Central memory CD4-positive, alpha-beta T cell (primary cell): ENCODE measurements at regions not wholly inside any gene's neighbourhood (a gene's known extent, or its start where the extent isn't known, plus 50 kb on each side); places are given as distances from the start of the nearest gene placed in this dataset.

Experiments used
- DNase-seq: peaks from one replicate; pipeline ENCODE4 v3.0.0; 2022

GRCh38 chr9:89774858-89775370 is 170.1 kb downstream of the GADD45G start:
- no peak for DNase-seq

- no peak for DNase-seq
Measured at GRCh38 chr9:89775641-89776040, 170.8 kb downstream of the GADD45G start.

- no peak for DNase-seq
Measured at GRCh38 chr9:89776795-89777525, 172.1 kb downstream of the GADD45G start.

GRCh38 chr9:89777544-89777943 is 172.7 kb downstream of the GADD45G start:
- no peak for DNase-seq

GRCh38 chr9:89778100-89779090 is 173.6 kb downstream of the GADD45G start:
- DNase-seq: no peak

- DNase-seq: no peak
Measured at GRCh38 chr9:89779405-89780203, 174.8 kb downstream of the GADD45G start.

- no peak for DNase-seq
Measured at GRCh38 chr9:89780959-89781358, 176.1 kb downstream of the GADD45G start.

GRCh38 chr9:89781838-89782540 is 177.2 kb downstream of the GADD45G start:
- DNase-seq: no peak

GRCh38 chr9:89786655-89787054 is 181.8 kb downstream of the GADD45G start:
- no peak for DNase-seq

GRCh38 chr9:89787595-89787994 is 182.8 kb downstream of the GADD45G start:
- DNase-seq: no peak

- DNase-seq: no peak
Measured at GRCh38 chr9:89788434-89788833, 183.6 kb downstream of the GADD45G start.

GRCh38 chr9:89789922-89790510 is 185.2 kb downstream of the GADD45G start:
- DNase-seq: no peak

- no peak for DNase-seq
Measured at GRCh38 chr9:89790542-89791109, 185.8 kb downstream of the GADD45G start.

- no peak for DNase-seq
Measured at GRCh38 chr9:89791754-89792153, 186.9 kb downstream of the GADD45G start.

GRCh38 chr9:89792189-89793123 is 187.6 kb downstream of the GADD45G start:
- DNase-seq: no peak

- no peak for DNase-seq
Measured at GRCh38 chr9:89793124-89793495, 188.3 kb downstream of the GADD45G start.

GRCh38 chr9:89793551-89793950 is 188.7 kb downstream of the GADD45G start:
- no peak for DNase-seq

- no peak for DNase-seq
Measured at GRCh38 chr9:89794918-89795317, 190.1 kb downstream of the GADD45G start.

- no peak for DNase-seq
Measured at GRCh38 chr9:89795538-89796195, 190.9 kb downstream of the GADD45G start.

GRCh38 chr9:89796606-89797005 is 191.8 kb downstream of the GADD45G start:
- DNase-seq: no peak
